GM23338 (cell line): ENCODE measurements at regions not wholly inside any gene's neighbourhood (a gene's known extent, or its start where the extent isn't known, plus 50 kb on each side); places are given as distances from the start of the nearest gene placed in this dataset.

ENCODE experiments used
- ATAC-seq: fragments of 200-7000 bp; cut with Tn5 transposase; 3 replicates; pipeline ENCODE4 v1.9.1; 2020
- DNase-seq: peaks from one replicate; pipeline ENCODE4 v3.0.0-alpha.2; 2015; ENCODE audit warnings: low spot score
- H2AFZ ChIP-seq: fragments of 200-600 bp; sonication (generic); 2 replicates; pipeline ENCODE4 v1.8.0; 2016; ENCODE audit warnings: antibody characterized with exemption, mild to moderate bottlenecking, moderate library complexity
- H3F3A ChIP-seq: fragments of 200-600 bp; sonication (generic); replicated peaks from 2 replicates; pipeline ENCODE4 v1.8.0; 2017; ENCODE audit warnings: antibody characterized with exemption, mixed run types, low read depth
- H3K27ac ChIP-seq: fragments of 200-600 bp; sonication (generic); 2 replicates; pipeline ENCODE4 v1.6.1; 2016; ENCODE audit warnings: low read depth
- H3K27me3 ChIP-seq: fragments of 200-600 bp; sonication (generic); 2 replicates; pipeline ENCODE4 v1.8.0; 2016; ENCODE audit warnings: mild to moderate bottlenecking, mixed run types, moderate library complexity; ENCODE audit not compliant: insufficient read depth
- H3K36me3 ChIP-seq: fragments of 200-600 bp; sonication (generic); 2 replicates; pipeline ENCODE4 v1.8.0; 2016; ENCODE audit warnings: mild to moderate bottlenecking; ENCODE audit not compliant: insufficient read depth
- H3K4me1 ChIP-seq: fragments of 200-600 bp; sonication (generic); 2 replicates; pipeline ENCODE4 v1.8.0; 2016; ENCODE audit warnings: mild to moderate bottlenecking, moderate library complexity; ENCODE audit not compliant: insufficient read depth
- H3K4me2 ChIP-seq: fragments of 200-600 bp; sonication (generic); 2 replicates; pipeline ENCODE4 v1.7.1; 2017; ENCODE audit warnings: mixed run types
- H3K4me3 ChIP-seq: fragments of 200-600 bp; sonication (generic); 2 replicates; pipeline ENCODE4 v1.6.1; 2016; ENCODE audit warnings: mixed run types
- H3K79me2 ChIP-seq: fragments of 200-600 bp; sonication (generic); replicated peaks from 2 replicates; pipeline ENCODE4 v1.8.0; 2017; ENCODE audit warnings: mild to moderate bottlenecking; ENCODE audit not compliant: insufficient read depth
- H3K9me2 ChIP-seq: fragments of 200-600 bp; sonication (generic); 2 replicates; pipeline ENCODE4 v1.8.0; 2017; ENCODE audit not compliant: insufficient read depth
- H4K20me1 ChIP-seq: fragments of 200-600 bp; sonication (generic); replicated peaks from 2 replicates; pipeline ENCODE4 v1.8.0; 2017; ENCODE audit warnings: mild to moderate bottlenecking; ENCODE audit not compliant: insufficient read depth
- H3K27ac Mint-ChIP-seq: 2 replicates; pipeline ENCODE4 v1.8.0; 2020; ENCODE audit warnings: inconsistent platforms, mild to moderate bottlenecking, moderate library complexity, mixed read lengths
- H3K27me3 Mint-ChIP-seq: 3 replicates; pipeline ENCODE4 v1.8.0; 2022; ENCODE audit warnings: low read depth, mild to moderate bottlenecking, moderate library complexity, mixed read lengths, inconsistent platforms; ENCODE audit not compliant: insufficient read depth, poor library complexity
- H3K36me3 Mint-ChIP-seq: 3 replicates; pipeline ENCODE4 v1.8.0; 2021; ENCODE audit warnings: low read depth, mild to moderate bottlenecking, inconsistent platforms, moderate library complexity, mixed read lengths
- H3K4me1 Mint-ChIP-seq: 3 replicates; pipeline ENCODE4 v1.8.0; 2020; ENCODE audit warnings: mild to moderate bottlenecking, inconsistent platforms, mixed read lengths
- H3K4me3 Mint-ChIP-seq: 3 replicates; pipeline ENCODE4 v1.8.0; 2021; ENCODE audit warnings: moderate library complexity, mild to moderate bottlenecking, inconsistent platforms, mixed read lengths
- H3K9me3 Mint-ChIP-seq: 3 replicates; pipeline ENCODE4 v1.8.0; 2020; ENCODE audit warnings: moderate library complexity, mild to moderate bottlenecking, inconsistent platforms, mixed read lengths
- CREB1 ChIP-seq: fragments of 250-450 bp; sonication (Bioruptor Pico); IDR thresholded peaks from 2 replicates; pipeline ENCODE4 v1.5.0; 2020; ENCODE audit warnings: low read depth, mild to moderate bottlenecking, moderate library complexity
- EZH2 ChIP-seq: fragments of 200-600 bp; sonication (generic); IDR thresholded peaks from one replicate; pipeline ENCODE4 v1.8.0; 2017; ENCODE audit warnings: antibody characterized with exemption, mild to moderate bottlenecking, low read depth; ENCODE audit not compliant: unreplicated experiment
- EZH2phosphoT487 ChIP-seq: fragments of 200-600 bp; sonication (generic); IDR thresholded peaks from one replicate; pipeline ENCODE4 v1.8.1; 2018; ENCODE audit warnings: antibody characterized with exemption; ENCODE audit not compliant: unreplicated experiment
- JUNB ChIP-seq: IDR thresholded peaks from one replicate; pipeline ENCODE4 v1.6.1; 2016; ENCODE audit warnings: antibody characterized with exemption; ENCODE audit not compliant: unreplicated experiment
- NANOG ChIP-seq: IDR thresholded peaks from 2 replicates; pipeline ENCODE4 v1.6.1; 2016; ENCODE audit warnings: antibody characterized with exemption, borderline replicate concordance
- POLR2AphosphoS5 ChIP-seq: IDR thresholded peaks from 2 replicates; pipeline ENCODE4 v1.6.1; 2016; ENCODE audit warnings: antibody characterized with exemption, low read depth
- STAT1 ChIP-seq: IDR thresholded peaks from one replicate; pipeline ENCODE4 v1.6.1; 2016; ENCODE audit warnings: antibody characterized with exemption; ENCODE audit not compliant: unreplicated experiment
- ZNF114 ChIP-seq: fragments of 250-450 bp; sonication (Bioruptor Pico); IDR thresholded peaks from 2 replicates; pipeline ENCODE4 v1.5.0; 2020; ENCODE audit warnings: mild to moderate bottlenecking, moderate library complexity
- ZNF331 ChIP-seq: fragments of 250-450 bp; sonication (Bioruptor Pico); IDR thresholded peaks from 2 replicates; pipeline ENCODE4 v1.5.0; 2020; ENCODE audit warnings: low read depth, mild to moderate bottlenecking, moderate library complexity
- TF ChIP-seq, protein P1 (sequence below): fragments of 250-450 bp; sonication (Bioruptor Pico); IDR thresholded peaks from 2 replicates; pipeline ENCODE4 v1.5.0; 2020; ENCODE audit warnings: mild to moderate bottlenecking, moderate library complexity
- TF ChIP-seq, protein P2 (sequence below): IDR thresholded peaks from 2 replicates; pipeline ENCODE4 v1.6.1; 2016; ENCODE audit warnings: antibody characterized with exemption
- TF ChIP-seq, protein P3 (sequence below), 2 experiments: fragments of 200-600 bp in 1 of 2; sonication (generic) in 1 of 2; conservative IDR thresholded peaks; 2 replicates each; pipeline versions ENCODE4 v1.5.1 to v1.6.1; 2016 to 2017; ENCODE audit warnings: antibody characterized with exemption in 2 of 2, low read depth in 2 of 2, mild to moderate bottlenecking in 2 of 2, moderate library complexity in 1 of 2
- TF ChIP-seq, protein P4 (sequence below): IDR thresholded peaks from one replicate; pipeline ENCODE4 v1.6.1; 2018; ENCODE audit warnings: antibody characterized with exemption; ENCODE audit not compliant: unreplicated experiment

DNA sequence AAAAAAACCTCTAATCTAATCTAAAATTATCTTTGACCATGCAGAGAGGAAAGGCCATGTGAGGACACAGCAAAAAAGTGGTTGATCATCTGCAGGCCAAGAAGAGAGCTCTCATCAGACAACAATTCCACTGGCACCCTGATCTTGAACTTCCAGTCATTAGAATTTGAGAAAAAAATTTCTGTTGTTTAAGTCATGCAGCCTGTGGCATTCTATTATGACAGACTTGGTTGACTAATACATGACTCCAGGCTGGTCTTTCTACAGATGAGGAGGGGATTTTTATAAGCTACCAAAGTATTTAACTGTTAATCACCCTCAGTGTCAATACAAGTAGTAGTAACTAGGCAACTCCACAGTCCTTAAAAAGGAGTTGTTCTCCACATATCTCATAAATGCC lies 358.5 kb upstream of the RGMB start:
- H3K27ac ChIP-seq = no peak overlapping the region
- no peaks in the 10 kb centered on the region for H3K27me3 ChIP-seq
- H3K9me2 ChIP-seq = no peaks in the 10 kb centered on the region
- H4K20me1 ChIP-seq = no peaks in the 10 kb centered on the region
- H3K79me2 ChIP-seq = no peaks in the 10 kb centered on the region
- H3K4me3 ChIP-seq = no peak overlapping the region
- no peak overlapping the region for H3K4me2 ChIP-seq
- DNase-seq = no peak
- H2AFZ ChIP-seq = no peak overlapping the region
- no peaks in the 10 kb centered on the region for H3K27me3 Mint-ChIP-seq
- H3F3A ChIP-seq = no peaks in the 10 kb centered on the region
- H3K4me1 ChIP-seq = peaks cover 3% of the 10 kb centered on the region
- H3K4me1 Mint-ChIP-seq = peaks cover 9% of the 10 kb centered on the region
- no peaks in the 10 kb centered on the region for H3K36me3 ChIP-seq
- H3K27ac Mint-ChIP-seq = no peak overlapping the region
- no peak for TF ChIP-seq EZH2phosphoT487
- TF ChIP-seq CREB1 (CRISPR knock-in tag) = no peak
- no peak for TF ChIP-seq ZNF331 (CRISPR knock-in tag)
- TF ChIP-seq STAT1 = no peak
- no peak for TF ChIP-seq NANOG
- TF ChIP-seq POLR2AphosphoS5 = no peak
- TF ChIP-seq, protein P1, sequence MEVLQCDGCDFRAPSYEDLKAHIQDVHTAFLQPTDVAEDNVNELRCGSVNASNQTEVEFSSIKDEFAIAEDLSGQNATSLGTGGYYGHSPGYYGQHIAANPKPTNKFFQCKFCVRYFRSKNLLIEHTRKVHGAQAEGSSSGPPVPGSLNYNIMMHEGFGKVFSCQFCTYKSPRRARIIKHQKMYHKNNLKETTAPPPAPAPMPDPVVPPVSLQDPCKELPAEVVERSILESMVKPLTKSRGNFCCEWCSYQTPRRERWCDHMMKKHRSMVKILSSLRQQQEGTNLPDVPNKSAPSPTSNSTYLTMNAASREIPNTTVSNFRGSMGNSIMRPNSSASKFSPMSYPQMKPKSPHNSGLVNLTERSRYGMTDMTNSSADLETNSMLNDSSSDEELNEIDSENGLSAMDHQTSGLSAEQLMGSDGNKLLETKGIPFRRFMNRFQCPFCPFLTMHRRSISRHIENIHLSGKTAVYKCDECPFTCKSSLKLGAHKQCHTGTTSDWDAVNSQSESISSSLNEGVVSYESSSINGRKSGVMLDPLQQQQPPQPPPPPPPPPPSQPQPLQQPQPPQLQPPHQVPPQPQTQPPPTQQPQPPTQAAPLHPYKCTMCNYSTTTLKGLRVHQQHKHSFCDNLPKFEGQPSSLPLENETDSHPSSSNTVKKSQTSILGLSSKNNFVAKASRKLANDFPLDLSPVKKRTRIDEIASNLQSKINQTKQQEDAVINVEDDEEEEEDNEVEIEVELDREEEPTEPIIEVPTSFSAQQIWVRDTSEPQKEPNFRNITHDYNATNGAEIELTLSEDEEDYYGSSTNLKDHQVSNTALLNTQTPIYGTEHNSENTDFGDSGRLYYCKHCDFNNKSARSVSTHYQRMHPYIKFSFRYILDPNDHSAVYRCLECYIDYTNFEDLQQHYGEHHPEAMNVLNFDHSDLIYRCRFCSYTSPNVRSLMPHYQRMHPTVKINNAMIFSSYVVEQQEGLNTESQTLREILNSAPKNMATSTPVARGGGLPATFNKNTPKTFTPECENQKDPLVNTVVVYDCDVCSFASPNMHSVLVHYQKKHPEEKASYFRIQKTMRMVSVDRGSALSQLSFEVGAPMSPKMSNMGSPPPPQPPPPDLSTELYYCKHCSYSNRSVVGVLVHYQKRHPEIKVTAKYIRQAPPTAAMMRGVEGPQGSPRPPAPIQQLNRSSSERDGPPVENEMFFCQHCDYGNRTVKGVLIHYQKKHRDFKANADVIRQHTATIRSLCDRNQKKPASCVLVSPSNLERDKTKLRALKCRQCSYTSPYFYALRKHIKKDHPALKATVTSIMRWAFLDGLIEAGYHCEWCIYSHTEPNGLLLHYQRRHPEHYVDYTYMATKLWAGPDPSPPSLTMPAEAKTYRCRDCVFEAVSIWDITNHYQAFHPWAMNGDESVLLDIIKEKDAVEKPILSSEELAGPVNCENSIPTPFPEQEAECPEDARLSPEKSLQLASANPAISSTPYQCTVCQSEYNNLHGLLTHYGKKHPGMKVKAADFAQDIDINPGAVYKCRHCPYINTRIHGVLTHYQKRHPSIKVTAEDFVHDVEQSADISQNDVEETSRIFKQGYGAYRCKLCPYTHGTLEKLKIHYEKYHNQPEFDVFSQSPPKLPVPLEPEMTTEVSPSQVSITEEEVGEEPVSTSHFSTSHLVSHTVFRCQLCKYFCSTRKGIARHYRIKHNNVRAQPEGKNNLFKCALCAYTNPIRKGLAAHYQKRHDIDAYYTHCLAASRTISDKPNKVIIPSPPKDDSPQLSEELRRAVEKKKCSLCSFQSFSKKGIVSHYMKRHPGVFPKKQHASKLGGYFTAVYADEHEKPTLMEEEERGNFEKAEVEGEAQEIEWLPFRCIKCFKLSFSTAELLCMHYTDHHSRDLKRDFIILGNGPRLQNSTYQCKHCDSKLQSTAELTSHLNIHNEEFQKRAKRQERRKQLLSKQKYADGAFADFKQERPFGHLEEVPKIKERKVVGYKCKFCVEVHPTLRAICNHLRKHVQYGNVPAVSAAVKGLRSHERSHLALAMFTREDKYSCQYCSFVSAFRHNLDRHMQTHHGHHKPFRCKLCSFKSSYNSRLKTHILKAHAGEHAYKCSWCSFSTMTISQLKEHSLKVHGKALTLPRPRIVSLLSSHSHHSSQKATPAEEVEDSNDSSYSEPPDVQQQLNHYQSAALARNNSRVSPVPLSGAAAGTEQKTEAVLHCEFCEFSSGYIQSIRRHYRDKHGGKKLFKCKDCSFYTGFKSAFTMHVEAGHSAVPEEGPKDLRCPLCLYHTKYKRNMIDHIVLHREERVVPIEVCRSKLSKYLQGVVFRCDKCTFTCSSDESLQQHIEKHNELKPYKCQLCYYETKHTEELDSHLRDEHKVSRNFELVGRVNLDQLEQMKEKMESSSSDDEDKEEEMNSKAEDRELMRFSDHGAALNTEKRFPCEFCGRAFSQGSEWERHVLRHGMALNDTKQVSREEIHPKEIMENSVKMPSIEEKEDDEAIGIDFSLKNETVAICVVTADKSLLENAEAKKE (CRISPR knock-in tag) = no peak
- TF ChIP-seq ZNF114 = no peak
- TF ChIP-seq, protein P2, sequence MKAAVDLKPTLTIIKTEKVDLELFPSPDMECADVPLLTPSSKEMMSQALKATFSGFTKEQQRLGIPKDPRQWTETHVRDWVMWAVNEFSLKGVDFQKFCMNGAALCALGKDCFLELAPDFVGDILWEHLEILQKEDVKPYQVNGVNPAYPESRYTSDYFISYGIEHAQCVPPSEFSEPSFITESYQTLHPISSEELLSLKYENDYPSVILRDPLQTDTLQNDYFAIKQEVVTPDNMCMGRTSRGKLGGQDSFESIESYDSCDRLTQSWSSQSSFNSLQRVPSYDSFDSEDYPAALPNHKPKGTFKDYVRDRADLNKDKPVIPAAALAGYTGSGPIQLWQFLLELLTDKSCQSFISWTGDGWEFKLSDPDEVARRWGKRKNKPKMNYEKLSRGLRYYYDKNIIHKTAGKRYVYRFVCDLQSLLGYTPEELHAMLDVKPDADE = no peak
- TF ChIP-seq, protein P3, sequence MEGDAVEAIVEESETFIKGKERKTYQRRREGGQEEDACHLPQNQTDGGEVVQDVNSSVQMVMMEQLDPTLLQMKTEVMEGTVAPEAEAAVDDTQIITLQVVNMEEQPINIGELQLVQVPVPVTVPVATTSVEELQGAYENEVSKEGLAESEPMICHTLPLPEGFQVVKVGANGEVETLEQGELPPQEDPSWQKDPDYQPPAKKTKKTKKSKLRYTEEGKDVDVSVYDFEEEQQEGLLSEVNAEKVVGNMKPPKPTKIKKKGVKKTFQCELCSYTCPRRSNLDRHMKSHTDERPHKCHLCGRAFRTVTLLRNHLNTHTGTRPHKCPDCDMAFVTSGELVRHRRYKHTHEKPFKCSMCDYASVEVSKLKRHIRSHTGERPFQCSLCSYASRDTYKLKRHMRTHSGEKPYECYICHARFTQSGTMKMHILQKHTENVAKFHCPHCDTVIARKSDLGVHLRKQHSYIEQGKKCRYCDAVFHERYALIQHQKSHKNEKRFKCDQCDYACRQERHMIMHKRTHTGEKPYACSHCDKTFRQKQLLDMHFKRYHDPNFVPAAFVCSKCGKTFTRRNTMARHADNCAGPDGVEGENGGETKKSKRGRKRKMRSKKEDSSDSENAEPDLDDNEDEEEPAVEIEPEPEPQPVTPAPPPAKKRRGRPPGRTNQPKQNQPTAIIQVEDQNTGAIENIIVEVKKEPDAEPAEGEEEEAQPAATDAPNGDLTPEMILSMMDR (conservative IDR thresholded peaks at IDR 0.05; ENCODE audit: low read depth in 2 of 2) = no peak
- TF ChIP-seq, protein P4, sequence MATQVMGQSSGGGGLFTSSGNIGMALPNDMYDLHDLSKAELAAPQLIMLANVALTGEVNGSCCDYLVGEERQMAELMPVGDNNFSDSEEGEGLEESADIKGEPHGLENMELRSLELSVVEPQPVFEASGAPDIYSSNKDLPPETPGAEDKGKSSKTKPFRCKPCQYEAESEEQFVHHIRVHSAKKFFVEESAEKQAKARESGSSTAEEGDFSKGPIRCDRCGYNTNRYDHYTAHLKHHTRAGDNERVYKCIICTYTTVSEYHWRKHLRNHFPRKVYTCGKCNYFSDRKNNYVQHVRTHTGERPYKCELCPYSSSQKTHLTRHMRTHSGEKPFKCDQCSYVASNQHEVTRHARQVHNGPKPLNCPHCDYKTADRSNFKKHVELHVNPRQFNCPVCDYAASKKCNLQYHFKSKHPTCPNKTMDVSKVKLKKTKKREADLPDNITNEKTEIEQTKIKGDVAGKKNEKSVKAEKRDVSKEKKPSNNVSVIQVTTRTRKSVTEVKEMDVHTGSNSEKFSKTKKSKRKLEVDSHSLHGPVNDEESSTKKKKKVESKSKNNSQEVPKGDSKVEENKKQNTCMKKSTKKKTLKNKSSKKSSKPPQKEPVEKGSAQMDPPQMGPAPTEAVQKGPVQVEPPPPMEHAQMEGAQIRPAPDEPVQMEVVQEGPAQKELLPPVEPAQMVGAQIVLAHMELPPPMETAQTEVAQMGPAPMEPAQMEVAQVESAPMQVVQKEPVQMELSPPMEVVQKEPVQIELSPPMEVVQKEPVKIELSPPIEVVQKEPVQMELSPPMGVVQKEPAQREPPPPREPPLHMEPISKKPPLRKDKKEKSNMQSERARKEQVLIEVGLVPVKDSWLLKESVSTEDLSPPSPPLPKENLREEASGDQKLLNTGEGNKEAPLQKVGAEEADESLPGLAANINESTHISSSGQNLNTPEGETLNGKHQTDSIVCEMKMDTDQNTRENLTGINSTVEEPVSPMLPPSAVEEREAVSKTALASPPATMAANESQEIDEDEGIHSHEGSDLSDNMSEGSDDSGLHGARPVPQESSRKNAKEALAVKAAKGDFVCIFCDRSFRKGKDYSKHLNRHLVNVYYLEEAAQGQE = no peak
- no peak for TF ChIP-seq JUNB
- TF ChIP-seq EZH2 = no peak
- no peak for ATAC-seq
- no peak overlapping the region for H3K4me3 Mint-ChIP-seq
- H3K9me3 Mint-ChIP-seq = no peaks in the 10 kb centered on the region
- no peaks in the 10 kb centered on the region for H3K36me3 Mint-ChIP-seq
